ENCODE measurements at regions not wholly inside any gene's neighbourhood (a gene's known extent, or its start where the extent isn't known, plus 50 kb on each side); places are given as distances from the start of the nearest gene placed in this dataset.

GRCh38 chr20:48469026-48469425, 358.8 kb downstream of the PREX1 start:
- 95 to 97% methylated on average over 4 of the region's 4 CpGs for WGBS, 2 donors
- intact Hi-C loops (cut with DNase I): no loop called here
- ATAC-seq (ENCODE audit: low FRiP score) (no peak), DNase-seq (no peak)
- Histone ChIP-seq H3K4me3 (ENCODE audit: low read length in 2 of 2) (no peak overlapping the region), H3K27me3 (ENCODE audit: control insufficient read depth in 1 of 2, insufficient read depth in 2 of 2, low read length in 1 of 2) (no peaks in the 10 kb centered on the region), H3K27ac (ENCODE audit: low read depth in 1 of 2, low read length in 2 of 2) (no peak overlapping the region), H3K36me3 (ENCODE audit: control insufficient read depth in 1 of 2, insufficient read depth in 2 of 2, low read length in 1 of 2) (no peaks in the 10 kb centered on the region), H3K9me3 (ENCODE audit: control insufficient read depth, low read length) (no peaks in the 10 kb centered on the region), H3K4me1 (ENCODE audit: control insufficient read depth in 1 of 2, insufficient read depth in 2 of 2, low read length in 2 of 2) (no peaks in the 10 kb centered on the region)

GRCh38 chr20:48468571-48468970, 359.2 kb downstream of the PREX1 start:
- 87 to 97% methylated on average over 5 of the region's 5 CpGs for WGBS, 2 donors
- Histone ChIP-seq H3K27ac (ENCODE audit: low read depth in 1 of 2, low read length in 2 of 2) (no peak overlapping the region), H3K36me3 (ENCODE audit: control insufficient read depth in 1 of 2, insufficient read depth in 2 of 2, low read length in 1 of 2) (no peaks in the 10 kb centered on the region), H3K4me3 (ENCODE audit: low read length in 2 of 2) (no peak overlapping the region), H3K4me1 (ENCODE audit: control insufficient read depth in 1 of 2, insufficient read depth in 2 of 2, low read length in 2 of 2) (no peaks in the 10 kb centered on the region), H3K27me3 (ENCODE audit: control insufficient read depth in 1 of 2, insufficient read depth in 2 of 2, low read length in 1 of 2) (no peaks in the 10 kb centered on the region), H3K9me3 (ENCODE audit: control insufficient read depth, low read length) (no peaks in the 10 kb centered on the region)
- ATAC-seq (ENCODE audit: low FRiP score) (no peak), DNase-seq (no peak)
- intact Hi-C loops (cut with DNase I): no loop called here

GRCh38 chr20:48467622-48468021, 360.2 kb downstream of the PREX1 start:
- intact Hi-C loops (cut with DNase I): no loop called here
- 87 to 100% methylated on average over 2 of the region's 2 CpGs for WGBS, 2 donors

GRCh38 chr20:48465271-48465670, 362.5 kb downstream of the PREX1 start:
- intact Hi-C loops (cut with DNase I): no loop called here
- Histone ChIP-seq H3K4me3 (ENCODE audit: low read length in 2 of 2) (no peak overlapping the region), H3K27ac (ENCODE audit: low read depth in 1 of 2, low read length in 2 of 2) (no peak overlapping the region), H3K27me3 (ENCODE audit: control insufficient read depth in 1 of 2, insufficient read depth in 2 of 2, low read length in 1 of 2) (no peaks in the 10 kb centered on the region), H3K36me3 (ENCODE audit: control insufficient read depth in 1 of 2, insufficient read depth in 2 of 2, low read length in 1 of 2) (no peaks in the 10 kb centered on the region), H3K4me1 (ENCODE audit: control insufficient read depth in 1 of 2, insufficient read depth in 2 of 2, low read length in 2 of 2) (no peaks in the 10 kb centered on the region), H3K9me3 (ENCODE audit: control insufficient read depth, low read length) (no peaks in the 10 kb centered on the region)
- ATAC-seq (ENCODE audit: low FRiP score) (no peak), DNase-seq (no peak)
- 93 to 94% methylated on average over 4 of the region's 4 CpGs for WGBS, 2 donors

More at GRCh38 chr20:48467622-48468021, 360.2 kb downstream of the PREX1 start:
- no peaks in the 10 kb centered on the region for H3K9me3 ChIP-seq (ENCODE audit: control insufficient read depth, low read length)
- H3K4me1 ChIP-seq (ENCODE audit: control insufficient read depth in 1 of 2, insufficient read depth in 2 of 2, low read length in 2 of 2): no peaks in the 10 kb centered on the region
- no peaks in the 10 kb centered on the region for H3K27me3 ChIP-seq (ENCODE audit: control insufficient read depth in 1 of 2, insufficient read depth in 2 of 2, low read length in 1 of 2)
- DNase-seq (no peak), ATAC-seq (ENCODE audit: low FRiP score) (no peak)
- H3K36me3 ChIP-seq (ENCODE audit: control insufficient read depth in 1 of 2, insufficient read depth in 2 of 2, low read length in 1 of 2): no peaks in the 10 kb centered on the region
- no peak overlapping the region for H3K27ac ChIP-seq (ENCODE audit: low read depth in 1 of 2, low read length in 2 of 2)
- H3K4me3 ChIP-seq (ENCODE audit: low read length in 2 of 2): no peak overlapping the region

GRCh38 chr20:48463916-48464315, 363.9 kb downstream of the PREX1 start:
- no peaks in the 10 kb centered on the region for H3K27me3 ChIP-seq (ENCODE audit: control insufficient read depth in 1 of 2, insufficient read depth in 2 of 2, low read length in 1 of 2)
- no peak overlapping the region for H3K4me3 ChIP-seq (ENCODE audit: low read length in 2 of 2)
- intact Hi-C loops (cut with DNase I): no loop called here
- H3K9me3 ChIP-seq (ENCODE audit: control insufficient read depth, low read length): no peaks in the 10 kb centered on the region
- H3K36me3 ChIP-seq (ENCODE audit: control insufficient read depth in 1 of 2, insufficient read depth in 2 of 2, low read length in 1 of 2): no peaks in the 10 kb centered on the region
- no peak overlapping the region for H3K27ac ChIP-seq (ENCODE audit: low read depth in 1 of 2, low read length in 2 of 2)
- no peak for ATAC-seq (ENCODE audit: low FRiP score)
- H3K4me1 ChIP-seq (ENCODE audit: control insufficient read depth in 1 of 2, insufficient read depth in 2 of 2, low read length in 2 of 2): no peaks in the 10 kb centered on the region
- DNase-seq: no peak
- 77 to 82% methylated on average over 6 of the region's 6 CpGs for WGBS, 2 donors

GRCh38 chr20:48463096-48463720, 364.6 kb downstream of the PREX1 start:
- Histone ChIP-seq H3K4me1 (ENCODE audit: control insufficient read depth in 1 of 2, insufficient read depth in 2 of 2, low read length in 2 of 2) (no peaks in the 10 kb centered on the region), H3K27ac (ENCODE audit: low read depth in 1 of 2, low read length in 2 of 2) (no peak overlapping the region)

GRCh38 chr20:48461735-48462119, 366.1 kb downstream of the PREX1 start:
- ATAC-seq (ENCODE audit: low FRiP score) (no peak), DNase-seq (no peak)
- Histone ChIP-seq H3K4me1 (ENCODE audit: control insufficient read depth in 1 of 2, insufficient read depth in 2 of 2, low read length in 2 of 2) (no peaks in the 10 kb centered on the region), H3K4me3 (ENCODE audit: low read length in 2 of 2) (no peak overlapping the region), H3K27ac (ENCODE audit: low read depth in 1 of 2, low read length in 2 of 2) (no peak overlapping the region), H3K36me3 (ENCODE audit: control insufficient read depth in 1 of 2, insufficient read depth in 2 of 2, low read length in 1 of 2) (no peaks in the 10 kb centered on the region), H3K27me3 (ENCODE audit: control insufficient read depth in 1 of 2, insufficient read depth in 2 of 2, low read length in 1 of 2) (no peaks in the 10 kb centered on the region), H3K9me3 (ENCODE audit: control insufficient read depth, low read length) (no peaks in the 10 kb centered on the region)
- intact Hi-C loops (cut with DNase I): no loop called here
- WGBS, 2 donors: 84 to 88% methylated on average over 3 of the region's 3 CpGs

More at GRCh38 chr20:48463096-48463720, 364.6 kb downstream of the PREX1 start:
- Histone ChIP-seq H3K9me3 (ENCODE audit: control insufficient read depth, low read length) (no peaks in the 10 kb centered on the region), H3K36me3 (ENCODE audit: control insufficient read depth in 1 of 2, insufficient read depth in 2 of 2, low read length in 1 of 2) (no peaks in the 10 kb centered on the region), H3K27me3 (ENCODE audit: control insufficient read depth in 1 of 2, insufficient read depth in 2 of 2, low read length in 1 of 2) (no peaks in the 10 kb centered on the region), H3K4me3 (ENCODE audit: low read length in 2 of 2) (no peak overlapping the region)
- WGBS, 2 donors: 85 to 88% methylated on average over 11 of the region's 11 CpGs
- intact Hi-C loops (cut with DNase I): no loop called here
- ATAC-seq (ENCODE audit: low FRiP score): no peak
- DNase-seq: no peak

- H3K27ac ChIP-seq (ENCODE audit: low read depth in 1 of 2, low read length in 2 of 2): no peak overlapping the region
- 56 to 59% methylated on average over 12 of the region's 12 CpGs for WGBS, 2 donors
- no peak overlapping the region for H3K4me3 ChIP-seq (ENCODE audit: low read length in 2 of 2)
- H3K36me3 ChIP-seq (ENCODE audit: control insufficient read depth in 1 of 2, insufficient read depth in 2 of 2, low read length in 1 of 2): no peaks in the 10 kb centered on the region
- no peaks in the 10 kb centered on the region for H3K9me3 ChIP-seq (ENCODE audit: control insufficient read depth, low read length)
- DNase-seq: no peak
- H3K4me1 ChIP-seq (ENCODE audit: control insufficient read depth in 1 of 2, insufficient read depth in 2 of 2, low read length in 2 of 2): no peaks in the 10 kb centered on the region
- intact Hi-C loops (cut with DNase I): no loop called here
- H3K27me3 ChIP-seq (ENCODE audit: control insufficient read depth in 1 of 2, insufficient read depth in 2 of 2, low read length in 1 of 2): no peaks in the 10 kb centered on the region
- no peak for ATAC-seq (ENCODE audit: low FRiP score)
These were observed 366.6 kb downstream of the PREX1 start for GRCh38 chr20:48461091-48461734.

GRCh38 chr20:48460681-48461080, 367.1 kb downstream of the PREX1 start:
- H3K36me3 ChIP-seq (ENCODE audit: control insufficient read depth in 1 of 2, insufficient read depth in 2 of 2, low read length in 1 of 2): no peaks in the 10 kb centered on the region

More at GRCh38 chr20:48460681-48461080, 367.1 kb downstream of the PREX1 start:
- 92 to 94% methylated on average over 4 of the region's 4 CpGs for WGBS, 2 donors
- H3K9me3 ChIP-seq (ENCODE audit: control insufficient read depth, low read length): no peaks in the 10 kb centered on the region
- H3K4me1 ChIP-seq (ENCODE audit: control insufficient read depth in 1 of 2, insufficient read depth in 2 of 2, low read length in 2 of 2): no peaks in the 10 kb centered on the region
- no peak overlapping the region for H3K27ac ChIP-seq (ENCODE audit: low read depth in 1 of 2, low read length in 2 of 2)
- no peaks in the 10 kb centered on the region for H3K27me3 ChIP-seq (ENCODE audit: control insufficient read depth in 1 of 2, insufficient read depth in 2 of 2, low read length in 1 of 2)
- no peak for ATAC-seq (ENCODE audit: low FRiP score)
- intact Hi-C loops (cut with DNase I): no loop called here
- DNase-seq: no peak
- H3K4me3 ChIP-seq (ENCODE audit: low read length in 2 of 2): no peak overlapping the region

Data from aorta (tissue), 5 donors.